Neuron (in vitro differentiated cells): ENCODE measurements at regions not wholly inside any gene's neighbourhood (a gene's known extent, or its start where the extent isn't known, plus 50 kb on each side); places are given as distances from the start of the nearest gene placed in this dataset.

Experiments used
- H2AFZ ChIP-seq: one replicate; pipeline ENCODE4 v1.6.1; 2013; ENCODE audit warnings: low read depth, mild to moderate bottlenecking, inconsistent platforms, low read length, moderate library complexity
- H3K27me3 ChIP-seq: one replicate; pipeline ENCODE4 v1.6.1; 2013; ENCODE audit warnings: low read length; ENCODE audit not compliant: insufficient read depth
- H3K36me3 ChIP-seq: one replicate; pipeline ENCODE4 v1.6.1; 2013; ENCODE audit warnings: low read length; ENCODE audit not compliant: insufficient read depth
- H3K4me1 ChIP-seq: one replicate; pipeline ENCODE4 v1.6.1; 2013; ENCODE audit warnings: low read length; ENCODE audit not compliant: insufficient read depth
- H3K4me3 ChIP-seq: 2 replicates; pipeline ENCODE4 v1.5.1; 2013; ENCODE audit warnings: mild to moderate bottlenecking, low read length, moderate library complexity
- H3K9me3 ChIP-seq: one replicate; pipeline ENCODE4 v1.6.1; 2013; ENCODE audit warnings: low read length

- H3K9me3 ChIP-seq = no peaks in the 10 kb centered on the region
These were observed 161.3 kb downstream of the YIPF5 start for GRCh38 chr5:144009116-144009515.

GRCh38 chr5:144011388-144011787 lies 159.1 kb downstream of the YIPF5 start:
- H3K4me1 ChIP-seq = no peaks in the 10 kb centered on the region
- H3K27me3 ChIP-seq = no peaks in the 10 kb centered on the region
- H2AFZ ChIP-seq = no peak overlapping the region
- H3K36me3 ChIP-seq = no peaks in the 10 kb centered on the region
- no peak overlapping the region for H3K4me3 ChIP-seq
- no peaks in the 10 kb centered on the region for H3K9me3 ChIP-seq

More at GRCh38 chr5:144009116-144009515, 161.3 kb downstream of the YIPF5 start:
- Histone ChIP-seq H3K4me3 (no peak overlapping the region), H3K36me3 (no peaks in the 10 kb centered on the region), H3K27me3 (no peaks in the 10 kb centered on the region), H2AFZ (no peak overlapping the region), H3K4me1 (no peaks in the 10 kb centered on the region)

DNA sequence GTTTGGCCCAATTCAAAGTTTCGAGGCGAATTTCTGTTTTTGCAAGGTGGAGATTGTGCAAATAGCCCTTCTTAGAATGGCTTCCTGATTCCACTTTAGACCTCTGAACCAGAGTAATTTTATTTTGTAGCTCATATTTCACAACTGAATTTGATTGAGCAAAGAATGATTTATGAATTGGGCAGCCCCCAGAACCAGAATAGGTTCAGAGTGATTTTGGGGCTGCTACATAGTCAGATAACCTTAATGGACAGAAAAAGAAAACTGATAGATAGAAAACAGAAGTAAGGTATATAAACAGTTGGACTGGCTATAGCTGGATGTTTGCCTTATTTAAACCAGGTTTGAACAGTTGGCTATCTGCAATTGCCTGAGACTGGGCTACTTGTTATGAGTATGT lies 156.6 kb downstream of the YIPF5 start:
- H3K36me3 ChIP-seq = no peaks in the 10 kb centered on the region
- no peaks in the 10 kb centered on the region for H3K9me3 ChIP-seq
- peaks cover 6% of the 10 kb centered on the region for H3K4me1 ChIP-seq
- H3K4me3 ChIP-seq = no peak overlapping the region
- H3K27me3 ChIP-seq = no peaks in the 10 kb centered on the region
- no peak overlapping the region for H2AFZ ChIP-seq

DNA sequence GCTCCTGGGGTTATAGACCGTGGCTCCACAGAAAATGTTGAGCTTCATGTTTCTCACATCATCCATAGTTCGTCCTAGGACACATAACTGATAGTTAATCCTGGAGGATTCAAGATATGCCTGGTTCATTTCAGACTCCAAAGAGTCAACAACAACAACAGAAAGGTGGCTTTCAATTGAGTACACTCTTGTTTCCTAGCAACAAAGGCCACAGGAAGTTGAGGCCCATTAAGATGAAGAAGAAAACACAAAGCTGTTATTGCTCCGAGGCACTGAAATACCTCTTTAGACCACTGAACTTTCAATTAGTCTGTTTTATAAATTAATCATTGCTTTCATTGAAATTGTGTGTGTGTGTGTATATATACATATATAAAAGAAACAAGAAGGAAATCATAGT lies 154.5 kb downstream of the YIPF5 start:
- no peaks in the 10 kb centered on the region for H3K9me3 ChIP-seq
- H3K4me1 ChIP-seq = peaks cover 6% of the 10 kb centered on the region
- H3K36me3 ChIP-seq = no peaks in the 10 kb centered on the region
- no peak overlapping the region for H2AFZ ChIP-seq
- H3K4me3 ChIP-seq = no peak overlapping the region
- H3K27me3 ChIP-seq = no peaks in the 10 kb centered on the region

- Histone ChIP-seq H3K27me3 (no peaks in the 10 kb centered on the region), H3K4me1 (peaks cover 6% of the 10 kb centered on the region), H2AFZ (no peak overlapping the region), H3K4me3 (no peak overlapping the region), H3K9me3 (no peaks in the 10 kb centered on the region), H3K36me3 (no peaks in the 10 kb centered on the region)
These were observed 153.3 kb downstream of the YIPF5 start for GRCh38 chr5:144017119-144017518.

DNA sequence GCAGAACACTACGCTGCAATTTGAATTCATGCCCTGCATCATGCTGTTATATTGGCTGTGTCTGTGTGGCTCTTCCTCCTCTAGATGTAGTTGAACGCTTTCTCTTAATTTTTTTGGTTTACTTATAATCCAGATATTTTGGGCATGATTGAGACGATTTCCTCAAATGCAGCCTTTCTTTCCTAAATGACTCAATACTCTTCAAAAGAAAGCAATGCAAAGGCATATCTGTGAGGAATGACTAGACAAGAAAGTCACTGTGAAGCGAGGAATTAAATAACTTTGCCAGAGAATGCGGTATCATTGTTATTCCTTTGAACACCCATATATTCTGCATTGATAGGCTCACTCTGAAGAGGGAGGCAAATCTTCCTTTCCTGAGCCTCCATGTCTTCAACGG lies 152.8 kb downstream of the YIPF5 start:
- H3K27me3 ChIP-seq = no peaks in the 10 kb centered on the region
- H3K4me3 ChIP-seq = no peak overlapping the region
- H3K36me3 ChIP-seq = no peaks in the 10 kb centered on the region
- peaks cover 6% of the 10 kb centered on the region for H3K4me1 ChIP-seq
- H2AFZ ChIP-seq = no peak overlapping the region
- no peaks in the 10 kb centered on the region for H3K9me3 ChIP-seq

- H3K4me3 ChIP-seq = no peak overlapping the region
- no peak overlapping the region for H2AFZ ChIP-seq
- no peaks in the 10 kb centered on the region for H3K27me3 ChIP-seq
- H3K4me1 ChIP-seq = no peaks in the 10 kb centered on the region
- H3K36me3 ChIP-seq = no peaks in the 10 kb centered on the region
- no peaks in the 10 kb centered on the region for H3K9me3 ChIP-seq
These were observed 146.4 kb downstream of the YIPF5 start for GRCh38 chr5:144024090-144024489.

GRCh38 chr5:144024545-144024944 lies 145.9 kb downstream of the YIPF5 start:
- Histone ChIP-seq H3K4me3 (no peak overlapping the region), H3K4me1 (no peaks in the 10 kb centered on the region), H3K27me3 (no peaks in the 10 kb centered on the region), H3K36me3 (no peaks in the 10 kb centered on the region), H2AFZ (no peak overlapping the region), H3K9me3 (no peaks in the 10 kb centered on the region)

DNA sequence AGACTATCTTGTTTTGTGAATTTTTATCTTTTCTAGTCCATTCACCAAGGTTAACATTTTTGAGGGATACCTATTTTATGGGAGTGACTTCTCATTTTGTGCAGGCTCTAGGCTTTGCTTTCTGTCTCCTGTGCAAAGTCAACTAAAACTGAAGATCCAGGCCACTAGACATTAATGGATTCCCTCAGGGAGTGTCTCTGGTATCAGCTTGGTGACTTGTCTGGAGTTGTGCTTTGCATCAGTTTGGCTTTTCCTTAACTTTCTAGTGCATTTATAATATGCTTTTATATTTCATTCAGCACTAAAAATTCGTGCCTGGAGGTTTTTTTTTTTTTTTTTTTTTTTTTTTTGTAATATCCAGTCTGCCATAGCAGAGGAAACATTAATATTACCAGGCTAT lies 144.2 kb downstream of the YIPF5 start:
- no peak overlapping the region for H2AFZ ChIP-seq
- H3K27me3 ChIP-seq = no peaks in the 10 kb centered on the region
- H3K9me3 ChIP-seq = no peaks in the 10 kb centered on the region
- H3K4me1 ChIP-seq = no peaks in the 10 kb centered on the region
- no peaks in the 10 kb centered on the region for H3K36me3 ChIP-seq
- H3K4me3 ChIP-seq = no peak overlapping the region

GRCh38 chr5:144028058-144028457 lies 142.4 kb downstream of the YIPF5 start:
- H3K4me3 ChIP-seq = no peak overlapping the region
- H2AFZ ChIP-seq = no peak overlapping the region
- H3K36me3 ChIP-seq = no peaks in the 10 kb centered on the region
- no peaks in the 10 kb centered on the region for H3K27me3 ChIP-seq
- H3K4me1 ChIP-seq = no peaks in the 10 kb centered on the region
- H3K9me3 ChIP-seq = no peaks in the 10 kb centered on the region

DNA sequence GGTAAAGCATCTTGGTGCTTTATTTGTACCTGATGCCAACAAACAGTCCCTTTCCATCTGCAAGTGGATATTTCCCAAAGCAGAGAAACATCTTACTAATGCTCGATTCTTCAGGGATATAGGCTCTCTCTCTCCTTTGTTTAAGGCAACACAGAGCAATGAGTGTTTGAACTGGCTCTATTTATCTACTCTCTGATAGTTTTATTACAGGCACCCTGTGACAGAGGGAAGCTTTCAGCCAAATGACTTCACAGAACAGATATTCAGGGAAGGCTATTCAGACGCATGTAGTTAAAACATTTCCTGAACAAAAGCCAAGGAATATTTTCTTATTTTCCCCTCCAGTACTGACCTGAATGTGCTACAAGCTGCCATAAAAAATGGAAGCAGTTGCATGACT lies 141.8 kb downstream of the YIPF5 start:
- Histone ChIP-seq H2AFZ (no peak overlapping the region), H3K4me3 (no peak overlapping the region), H3K4me1 (no peaks in the 10 kb centered on the region), H3K9me3 (no peaks in the 10 kb centered on the region), H3K27me3 (peaks cover 2% of the 10 kb centered on the region), H3K36me3 (no peaks in the 10 kb centered on the region)

GRCh38 chr5:144030904-144031303 lies 139.6 kb downstream of the YIPF5 start:
- H3K9me3 ChIP-seq = no peaks in the 10 kb centered on the region
- peaks cover 2% of the 10 kb centered on the region for H3K27me3 ChIP-seq
- H3K36me3 ChIP-seq = no peaks in the 10 kb centered on the region
- no peak overlapping the region for H2AFZ ChIP-seq
- H3K4me1 ChIP-seq = no peaks in the 10 kb centered on the region
- no peak overlapping the region for H3K4me3 ChIP-seq

GRCh38 chr5:144032375-144032774 lies 138.1 kb downstream of the YIPF5 start:
- Histone ChIP-seq H3K36me3 (no peaks in the 10 kb centered on the region), H2AFZ (no peak overlapping the region), H3K9me3 (no peaks in the 10 kb centered on the region), H3K27me3 (peaks cover 2% of the 10 kb centered on the region), H3K4me1 (no peaks in the 10 kb centered on the region), H3K4me3 (no peak overlapping the region)

GRCh38 chr5:144033486-144033885 lies 137.0 kb downstream of the YIPF5 start:
- H3K27me3 ChIP-seq = peaks cover 2% of the 10 kb centered on the region
- no peaks in the 10 kb centered on the region for H3K9me3 ChIP-seq
- H3K4me1 ChIP-seq = no peaks in the 10 kb centered on the region
- H2AFZ ChIP-seq = no peak overlapping the region
- no peak overlapping the region for H3K4me3 ChIP-seq
- no peaks in the 10 kb centered on the region for H3K36me3 ChIP-seq
